Stomach (tissue), 8 donors: ENCODE measurements at regions not wholly inside any gene's neighbourhood (a gene's known extent, or its start where the extent isn't known, plus 50 kb on each side); places are given as distances from the start of the nearest gene placed in this dataset.

ENCODE experiments used
- DNase-seq, 2 donors: peaks; one replicate each; pipeline versions ENCODE4 v3.0.0 to v3.0.0-alpha.2; 2013 to 2019
- H3K27ac ChIP-seq, 5 donors: fragments of 200-600 bp in 4 of 5; sonication (generic) in 4 of 5; one replicate each; pipeline ENCODE4 v1.5.1; 2013 to 2019; ENCODE audit warnings: mild to moderate bottlenecking in 1 of 5, moderate library complexity in 1 of 5
- H3K27me3 ChIP-seq, 3 donors: fragments of 200-600 bp; sonication (generic); one replicate each; pipeline ENCODE4 v1.5.1; 2017 to 2019; ENCODE audit warnings: mixed run types in 1 of 3
- H3K36me3 ChIP-seq, 4 donors: fragments of 200-600 bp; sonication (generic); 1 replicate in 3 of 4; 2 replicates in 1 of 4; pipeline ENCODE4 v1.5.1; 2016 to 2019
- H3K4me1 ChIP-seq, 4 donors: fragments of 200-600 bp; sonication (generic); one replicate each; pipeline ENCODE4 v1.5.1; 2016 to 2019
- H3K4me3 ChIP-seq, 4 donors: fragments of 200-600 bp; sonication (generic) in 3 of 4; one replicate each; pipeline ENCODE4 v1.5.1; 2016 to 2019; ENCODE audit warnings: mild to moderate bottlenecking in 1 of 4
- H3K9me3 ChIP-seq, 4 donors: fragments of 200-600 bp; sonication (generic); one replicate each; pipeline ENCODE4 v1.5.1; 2016 to 2019
- EP300 ChIP-seq: sonication (generic); formaldehyde crosslinking; IDR thresholded peaks from one replicate; pipeline ENCODE4 v1.6.1; 2017; ENCODE audit warnings: antibody characterized with exemption
- POLR2A ChIP-seq, 4 donors: fragments of 450-650 bp; IDR thresholded peaks; one replicate each; pipeline ENCODE4 v1.6.1; 2016; ENCODE audit warnings: antibody characterized with exemption in 4 of 4, control low read depth in 2 of 4, mild to moderate bottlenecking in 1 of 4, moderate library complexity in 1 of 4
- POLR2AphosphoS5 ChIP-seq, 3 donors: sonication (generic); formaldehyde crosslinking; IDR thresholded peaks; one replicate each; pipeline ENCODE4 v1.6.1; 2016; ENCODE audit warnings: antibody characterized with exemption in 3 of 3
- WGBS, 5 donors: extraction: QIAGEN DNeasy Blood & Tissue Kit in 3 of 5; methylation state at CpG; one replicate each; pipeline versions ENCODE4 v1.1.5 to v1.1.7; 2013 to 2018; 5-methylcytosine and 5-hydroxymethylcytosine counted together
- intact Hi-C: fragments of 100-400 bp; cut with DNase I; formaldehyde crosslinking; loops from one replicate; pipeline ENCODE4 v1.15.1; 2023; ENCODE audit warnings: low total_unique reads
- TF ChIP-seq, protein P1 (sequence below), 7 experiments: fragments of 450-650 bp in 4 of 7; fragments of 200-600 bp in 3 of 7; sonication (generic) in 3 of 7; IDR thresholded peaks; one replicate each; pipeline ENCODE4 v1.5.1; 2016 to 2019; ENCODE audit warnings: antibody characterized with exemption in 7 of 7, control low read depth in 2 of 7, mild to moderate bottlenecking in 1 of 7
- donor health status: healthy with polysubstance abuse.
- donor health status: Bipolar disorder and iron deficiency.
- donor health status: healthy.

DNA sequence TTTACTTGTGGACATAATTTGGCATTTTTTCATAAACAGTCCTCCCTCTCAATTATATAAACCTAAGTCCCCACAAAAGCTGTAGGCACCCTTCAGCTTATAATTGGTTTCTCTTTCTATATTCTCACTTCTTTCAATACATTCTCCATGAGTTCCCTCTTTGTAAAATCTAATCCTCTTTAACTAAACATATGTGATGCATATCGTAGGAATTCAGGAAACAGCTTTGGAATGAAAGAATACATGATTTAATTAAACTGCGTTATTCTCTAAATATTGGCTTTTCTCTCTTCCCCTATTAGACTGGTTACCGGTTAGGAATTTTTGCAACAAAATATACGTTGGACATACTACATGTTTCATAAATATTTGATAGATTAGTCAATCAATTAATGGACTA lies 1122.6 kb downstream of the FLRT2 start:
- Histone ChIP-seq H3K27me3 (no peaks in the 10 kb centered on the region), H3K27ac (no peak overlapping the region), H3K4me3 (no peak overlapping the region), H3K9me3 (peaks cover 0 to under 1% (median under 1%) of the 10 kb centered on the region in 4 donors), H3K4me1 (no peaks in the 10 kb centered on the region), H3K36me3 (no peaks in the 10 kb centered on the region)
- TF ChIP-seq, protein P1, sequence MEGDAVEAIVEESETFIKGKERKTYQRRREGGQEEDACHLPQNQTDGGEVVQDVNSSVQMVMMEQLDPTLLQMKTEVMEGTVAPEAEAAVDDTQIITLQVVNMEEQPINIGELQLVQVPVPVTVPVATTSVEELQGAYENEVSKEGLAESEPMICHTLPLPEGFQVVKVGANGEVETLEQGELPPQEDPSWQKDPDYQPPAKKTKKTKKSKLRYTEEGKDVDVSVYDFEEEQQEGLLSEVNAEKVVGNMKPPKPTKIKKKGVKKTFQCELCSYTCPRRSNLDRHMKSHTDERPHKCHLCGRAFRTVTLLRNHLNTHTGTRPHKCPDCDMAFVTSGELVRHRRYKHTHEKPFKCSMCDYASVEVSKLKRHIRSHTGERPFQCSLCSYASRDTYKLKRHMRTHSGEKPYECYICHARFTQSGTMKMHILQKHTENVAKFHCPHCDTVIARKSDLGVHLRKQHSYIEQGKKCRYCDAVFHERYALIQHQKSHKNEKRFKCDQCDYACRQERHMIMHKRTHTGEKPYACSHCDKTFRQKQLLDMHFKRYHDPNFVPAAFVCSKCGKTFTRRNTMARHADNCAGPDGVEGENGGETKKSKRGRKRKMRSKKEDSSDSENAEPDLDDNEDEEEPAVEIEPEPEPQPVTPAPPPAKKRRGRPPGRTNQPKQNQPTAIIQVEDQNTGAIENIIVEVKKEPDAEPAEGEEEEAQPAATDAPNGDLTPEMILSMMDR (IDR thresholded peaks at IDR 0.05), result no peak
- TF ChIP-seq POLR2A (IDR thresholded peaks at IDR 0.05) (no peak), EP300 (no peak), POLR2AphosphoS5 (IDR thresholded peaks at IDR 0.05) (no peak)
- WGBS, 5 donors, result 71 to 84% (median 78%) methylated on average over 4 of the region's 4 CpGs
- no peak for DNase-seq
- intact Hi-C loops, result no loop called here

DNA sequence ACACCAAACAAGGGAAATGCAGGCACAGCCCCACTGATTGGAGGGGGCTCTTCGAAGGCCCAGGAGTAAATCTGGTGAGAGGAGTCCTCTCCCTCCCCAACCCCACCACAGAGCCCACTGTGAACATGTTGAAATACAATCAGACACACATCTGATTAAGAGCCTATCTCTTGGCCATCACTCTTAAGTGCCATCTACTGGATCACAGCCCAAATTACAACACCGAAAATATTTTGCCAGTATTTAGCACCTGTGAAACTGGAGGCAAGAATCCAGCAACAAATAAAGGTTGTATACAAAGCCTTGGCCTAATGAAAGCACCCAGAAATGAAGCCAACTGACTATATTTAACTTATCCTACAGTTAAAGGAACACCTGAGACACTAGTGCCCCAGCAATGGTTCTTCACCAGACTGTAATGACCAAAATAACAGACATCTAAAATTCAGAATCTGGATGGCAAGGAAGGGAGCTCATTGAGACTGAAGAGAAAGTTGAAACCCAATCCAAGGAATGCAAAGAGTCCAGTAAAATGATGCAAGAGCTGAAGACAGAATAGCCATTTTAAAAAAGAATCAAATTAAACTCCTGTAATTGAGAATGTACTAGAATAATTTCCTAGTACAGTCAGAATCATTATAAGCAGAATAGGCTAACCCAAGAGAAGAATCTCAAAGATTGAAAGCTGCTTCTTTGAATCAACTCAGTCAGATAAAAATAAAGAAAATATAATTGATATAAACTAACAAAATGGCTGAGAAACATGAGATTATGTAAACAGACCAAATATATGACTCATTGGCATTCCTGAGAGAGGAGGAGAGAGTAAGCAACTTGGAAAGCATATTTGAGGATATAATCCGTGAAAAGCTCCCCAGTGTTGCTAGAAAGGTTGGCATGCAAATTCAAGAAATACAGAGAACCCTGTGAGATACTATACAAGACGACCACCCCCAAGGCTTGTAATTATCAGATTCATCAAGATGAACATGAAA lies 1117.0 kb downstream of the FLRT2 start:
- 87 to 92% (median 89%) methylated on average over 4 of the region's 4 CpGs for WGBS, 5 donors
- Histone ChIP-seq H3K4me3 (no peak overlapping the region), H3K9me3 (peaks cover 0 to 18% (median 5%) of the 10 kb centered on the region in 4 donors), H3K27me3 (no peaks in the 10 kb centered on the region), H3K36me3 (no peaks in the 10 kb centered on the region), H3K27ac (no peak overlapping the region), H3K4me1 (no peaks in the 10 kb centered on the region)
- intact Hi-C loops, result no loop called here
- TF ChIP-seq EP300 (no peak), POLR2A (IDR thresholded peaks at IDR 0.05) (no peak), POLR2AphosphoS5 (IDR thresholded peaks at IDR 0.05) (no peak)
- TF ChIP-seq, protein P1 (IDR thresholded peaks at IDR 0.05), result no peak
- DNase-seq, result no peak

DNA sequence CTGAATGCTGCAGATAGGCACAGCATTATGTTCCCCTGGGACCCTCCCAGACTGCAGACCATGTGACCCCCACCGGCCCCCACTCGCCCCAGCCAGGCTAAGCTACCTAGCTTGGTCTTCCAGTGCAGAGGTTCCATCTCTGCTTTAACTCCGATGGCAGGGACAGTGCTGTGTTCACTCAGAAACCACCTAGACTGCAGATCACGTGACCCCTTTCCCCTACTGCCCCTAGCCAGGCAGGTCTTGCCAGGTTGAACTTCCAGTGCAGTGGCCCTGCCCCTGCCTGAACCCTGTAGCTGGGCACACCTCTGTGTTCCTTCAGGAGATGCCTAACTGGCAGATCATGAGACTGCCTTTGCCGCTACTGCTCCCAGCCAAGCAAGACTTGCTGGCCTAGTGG lies 1116.2 kb downstream of the FLRT2 start:
- WGBS, 5 donors, result 86 to 93% (median 90%) methylated on average over 5 of the region's 5 CpGs
- DNase-seq, result no peak
- Histone ChIP-seq H3K27ac (no peak overlapping the region), H3K36me3 (no peaks in the 10 kb centered on the region), H3K4me3 (no peak overlapping the region), H3K4me1 (no peaks in the 10 kb centered on the region), H3K27me3 (no peaks in the 10 kb centered on the region), H3K9me3 (peaks cover 0 to 18% (median 5%) of the 10 kb centered on the region in 4 donors)
- TF ChIP-seq POLR2AphosphoS5 (IDR thresholded peaks at IDR 0.05) (no peak), POLR2A (IDR thresholded peaks at IDR 0.05) (no peak), EP300 (no peak)
- TF ChIP-seq, protein P1 (IDR thresholded peaks at IDR 0.05), result no peak
- intact Hi-C loops, result no loop called here

DNA sequence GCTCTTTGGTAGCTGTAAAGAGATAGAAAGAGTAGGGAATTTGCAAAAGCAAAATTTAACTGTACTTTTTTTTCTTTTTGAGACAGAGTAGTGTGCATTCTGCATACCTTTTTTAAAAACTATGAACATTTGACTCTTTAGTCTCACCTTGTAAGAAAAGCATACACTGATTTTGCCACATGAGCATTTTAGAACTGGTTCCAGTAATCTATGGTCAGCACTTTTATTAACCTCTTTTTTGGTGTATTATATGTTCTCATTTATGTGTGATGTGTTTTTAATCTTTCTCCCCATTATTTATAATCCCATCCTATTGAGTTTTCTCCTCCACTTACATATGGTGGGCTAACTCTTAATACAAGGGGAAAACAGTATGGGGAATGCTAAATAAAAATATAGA lies 1111.4 kb downstream of the FLRT2 start:
- no peak for TF ChIP-seq POLR2A (IDR thresholded peaks at IDR 0.05)
- TF ChIP-seq EP300, result no peak
- no peak for TF ChIP-seq POLR2AphosphoS5 (IDR thresholded peaks at IDR 0.05)
- TF ChIP-seq, protein P1 (IDR thresholded peaks at IDR 0.05), result no peak
- intact Hi-C loops, result no loop called here
- Histone ChIP-seq H3K36me3 (no peaks in the 10 kb centered on the region), H3K4me3 (no peak overlapping the region), H3K27me3 (no peaks in the 10 kb centered on the region), H3K27ac (no peak overlapping the region), H3K4me1 (no peaks in the 10 kb centered on the region), H3K9me3 (peaks cover 0 to 6% (median 0%) of the 10 kb centered on the region in 4 donors)
- no peak for DNase-seq
